ENCODE measurements at regions not wholly inside any gene's neighbourhood (a gene's known extent, or its start where the extent isn't known, plus 50 kb on each side); places are given as distances from the start of the nearest gene placed in this dataset.

- H3K4me2 ChIP-seq (ENCODE audit: insufficient read depth, low read length) = no peak overlapping the region
- no peak overlapping the region for H3K27ac ChIP-seq (ENCODE audit: low read depth, low read length)
- no peak overlapping the region for H3K4me3 ChIP-seq (ENCODE audit: insufficient read depth, low read length)
- no peak for DNase-seq (ENCODE audit: insufficient read length, low spot score, missing footprints)
- no peak for TF ChIP-seq CTCF (IDR thresholded peaks at IDR 0.05; ENCODE audit: extremely low read depth, low read depth, low read length)
- H3K27me3 ChIP-seq (ENCODE audit: insufficient read depth, low read length) = no peaks in the 10 kb centered on the region
- no peaks in the 10 kb centered on the region for H4K20me1 ChIP-seq (ENCODE audit: insufficient read depth, low read length)
- H2AFZ ChIP-seq (ENCODE audit: low read length) = no peak overlapping the region
- H3K79me2 ChIP-seq (ENCODE audit: insufficient read depth, low read length) = no peaks in the 10 kb centered on the region
- H3K9me3 ChIP-seq (ENCODE audit: low read depth, low read length) = no peaks in the 10 kb centered on the region
- H3K4me1 ChIP-seq (ENCODE audit: insufficient read depth, low read length) = no peaks in the 10 kb centered on the region
- H3K36me3 ChIP-seq (ENCODE audit: insufficient read depth, low read length) = no peaks in the 10 kb centered on the region
These were observed 351.1 kb upstream of the AJAP1 start for GRCh38 chr1:4303303-4303702.

- Histone ChIP-seq H3K4me3 (ENCODE audit: insufficient read depth, low read length) (no peak overlapping the region), H2AFZ (ENCODE audit: low read length) (no peak overlapping the region), H3K4me2 (ENCODE audit: insufficient read depth, low read length) (no peak overlapping the region), H3K4me1 (ENCODE audit: insufficient read depth, low read length) (no peaks in the 10 kb centered on the region), H4K20me1 (ENCODE audit: insufficient read depth, low read length) (no peaks in the 10 kb centered on the region), H3K27me3 (ENCODE audit: insufficient read depth, low read length) (no peaks in the 10 kb centered on the region), H3K36me3 (ENCODE audit: insufficient read depth, low read length) (no peaks in the 10 kb centered on the region), H3K9me3 (ENCODE audit: low read depth, low read length) (no peaks in the 10 kb centered on the region), H3K27ac (ENCODE audit: low read depth, low read length) (no peak overlapping the region), H3K79me2 (ENCODE audit: insufficient read depth, low read length) (no peaks in the 10 kb centered on the region)
- DNase-seq (ENCODE audit: insufficient read length, low spot score, missing footprints) = no peak
- TF ChIP-seq CTCF (IDR thresholded peaks at IDR 0.05; ENCODE audit: extremely low read depth, low read depth, low read length) = no peak
These were observed 348.7 kb upstream of the AJAP1 start for GRCh38 chr1:4305526-4306301.

GRCh38 chr1:4306559-4307467, 347.6 kb upstream of the AJAP1 start:
- Histone ChIP-seq H3K36me3 (ENCODE audit: insufficient read depth, low read length) (no peaks in the 10 kb centered on the region), H2AFZ (ENCODE audit: low read length) (no peak overlapping the region), H3K4me1 (ENCODE audit: insufficient read depth, low read length) (no peaks in the 10 kb centered on the region), H4K20me1 (ENCODE audit: insufficient read depth, low read length) (no peaks in the 10 kb centered on the region), H3K79me2 (ENCODE audit: insufficient read depth, low read length) (no peaks in the 10 kb centered on the region), H3K4me3 (ENCODE audit: insufficient read depth, low read length) (no peak overlapping the region), H3K4me2 (ENCODE audit: insufficient read depth, low read length) (no peak overlapping the region), H3K27ac (ENCODE audit: low read depth, low read length) (no peak overlapping the region), H3K27me3 (ENCODE audit: insufficient read depth, low read length) (no peaks in the 10 kb centered on the region), H3K9me3 (ENCODE audit: low read depth, low read length) (no peaks in the 10 kb centered on the region)
- no peak for TF ChIP-seq CTCF (IDR thresholded peaks at IDR 0.05; ENCODE audit: extremely low read depth, low read depth, low read length)
- DNase-seq (ENCODE audit: insufficient read length, low spot score, missing footprints) = no peak

- Histone ChIP-seq H3K4me2 (ENCODE audit: insufficient read depth, low read length) (no peak overlapping the region), H3K79me2 (ENCODE audit: insufficient read depth, low read length) (no peaks in the 10 kb centered on the region), H3K9me3 (ENCODE audit: low read depth, low read length) (no peaks in the 10 kb centered on the region), H3K4me3 (ENCODE audit: insufficient read depth, low read length) (no peak overlapping the region), H3K27ac (ENCODE audit: low read depth, low read length) (no peak overlapping the region), H4K20me1 (ENCODE audit: insufficient read depth, low read length) (no peaks in the 10 kb centered on the region), H3K4me1 (ENCODE audit: insufficient read depth, low read length) (no peaks in the 10 kb centered on the region), H2AFZ (ENCODE audit: low read length) (no peak overlapping the region), H3K36me3 (ENCODE audit: insufficient read depth, low read length) (no peaks in the 10 kb centered on the region), H3K27me3 (ENCODE audit: insufficient read depth, low read length) (no peaks in the 10 kb centered on the region)
- TF ChIP-seq CTCF (IDR thresholded peaks at IDR 0.05; ENCODE audit: extremely low read depth, low read depth, low read length) = no peak
- DNase-seq (ENCODE audit: insufficient read length, low spot score, missing footprints) = no peak
These were observed 347.0 kb upstream of the AJAP1 start for GRCh38 chr1:4307468-4307845.

All from osteoblast (primary cell).